MM.1S (cell line): ENCODE measurements at regions not wholly inside any gene's neighbourhood (a gene's known extent, or its start where the extent isn't known, plus 50 kb on each side); places are given as distances from the start of the nearest gene placed in this dataset.

ENCODE experiments used
- CTCF ChIP-seq: fragments of 300-600 bp; sonication (generic); IDR thresholded peaks from 2 replicates; pipeline ENCODE4 v1.5.1; 2016; ENCODE audit warnings: antibody characterized with exemption, low read length, mixed read lengths
- EZH2 ChIP-seq: fragments of 300-600 bp; sonication (generic); optimal IDR thresholded peaks from 2 replicates; pipeline ENCODE3; 2017; ENCODE audit warnings: low read depth, mild to moderate bottlenecking, antibody characterized with exemption, low read length, mixed read lengths
- EZH2phosphoT487 ChIP-seq: fragments of 300-600 bp; sonication (generic); IDR thresholded peaks from 2 replicates; pipeline ENCODE4 v1.6.1; 2018; ENCODE audit warnings: antibody characterized with exemption, low read length

- TF ChIP-seq CTCF (no peak), EZH2 (no peak), EZH2phosphoT487 (no peak)
Measured at GRCh38 chr3:42037318-42037945, 53.7 kb upstream of the TRAK1 start.
